PFSK-1 (cell line): ENCODE measurements at regions not wholly inside any gene's neighbourhood (a gene's known extent, or its start where the extent isn't known, plus 50 kb on each side); places are given as distances from the start of the nearest gene placed in this dataset.

Experiments
- FOXP2 ChIP-seq: optimal IDR thresholded peaks from 2 replicates; pipeline ENCODE3; 2011; ENCODE audit warnings: borderline replicate concordance, control low read depth, inconsistent platforms; ENCODE audit not compliant: insufficient read depth; ENCODE audit errors: extremely low read length, extremely low read depth
- POLR2AphosphoS5 ChIP-seq: IDR thresholded peaks from 2 replicates; pipeline ENCODE4 v1.6.1; 2012; ENCODE audit warnings: low read depth, mild to moderate bottlenecking, control low read depth, low read length, moderate library complexity
- REST ChIP-seq, 2 experiments: IDR thresholded peaks; 2 replicates each; pipeline versions ENCODE4 v1.6.1 to v1.8.0; 2011 to 2012; ENCODE audit warnings: low read depth in 2 of 2, low read length in 2 of 2, control low read depth in 1 of 2, inconsistent platforms in 1 of 2, mild to moderate bottlenecking in 1 of 2, moderate library complexity in 1 of 2; ENCODE audit not compliant: insufficient read depth in 1 of 2
- SIN3A ChIP-seq: IDR thresholded peaks from 2 replicates; pipeline ENCODE4 v1.6.1; 2012; ENCODE audit warnings: mild to moderate bottlenecking, low read length, moderate library complexity, borderline replicate concordance; ENCODE audit not compliant: insufficient read depth
- TAF1 ChIP-seq: IDR thresholded peaks from 2 replicates; pipeline ENCODE4 v1.6.1; 2012; ENCODE audit warnings: low read length, control low read depth, borderline replicate concordance; ENCODE audit not compliant: insufficient read depth

- TF ChIP-seq SIN3A (no peak), FOXP2 (no peak), REST (IDR thresholded peaks at IDR 0.05; ENCODE audit: insufficient read depth in 1 of 2, low read depth in 2 of 2, low read length in 2 of 2) (no peak), POLR2AphosphoS5 (no peak), TAF1 (no peak)
These were observed 61.1 kb downstream of the SCN11A start for GRCh38 chr3:38990621-38991020.

DNA sequence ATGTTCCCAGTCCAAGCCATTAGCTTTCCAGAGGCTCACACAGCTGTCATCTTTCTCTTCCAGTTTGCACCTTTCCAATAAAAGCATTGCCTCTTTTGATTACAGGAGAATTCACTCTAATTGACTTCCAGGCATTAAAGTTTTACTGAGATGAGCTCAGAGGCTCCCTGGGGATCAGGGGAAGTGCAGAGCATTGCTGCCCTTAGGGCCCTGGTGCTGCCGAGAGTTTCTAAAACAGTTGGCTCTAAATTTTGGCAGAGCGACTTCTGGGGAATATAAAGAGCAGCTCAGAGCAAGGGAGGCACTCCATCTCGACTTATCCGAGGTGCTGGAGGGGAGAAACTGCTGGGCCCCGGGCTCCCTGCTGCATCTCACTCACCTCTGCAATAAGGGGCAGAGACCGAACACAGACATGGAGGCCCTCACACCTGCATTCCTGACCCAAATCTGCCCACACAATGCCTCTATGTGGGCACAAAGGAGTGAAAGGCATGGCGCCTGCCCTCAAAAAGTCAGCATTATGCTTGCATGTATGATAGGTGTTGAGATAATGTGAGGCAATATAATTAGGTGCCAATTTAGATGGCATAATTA lies 61.7 kb downstream of the SCN11A start:
- TF ChIP-seq POLR2AphosphoS5, result no peak
- no peak for TF ChIP-seq TAF1
- TF ChIP-seq REST (IDR thresholded peaks at IDR 0.05; ENCODE audit: insufficient read depth in 1 of 2, low read depth in 2 of 2, low read length in 2 of 2), result no peak
- TF ChIP-seq SIN3A, result no peak
- TF ChIP-seq FOXP2, result no peak

GRCh38 chr3:38988955-38989354 lies 62.8 kb downstream of the SCN11A start:
- TF ChIP-seq SIN3A (no peak), TAF1 (no peak), POLR2AphosphoS5 (no peak), FOXP2 (no peak), REST (IDR thresholded peaks at IDR 0.05; ENCODE audit: insufficient read depth in 1 of 2, low read depth in 2 of 2, low read length in 2 of 2) (no peak)

DNA sequence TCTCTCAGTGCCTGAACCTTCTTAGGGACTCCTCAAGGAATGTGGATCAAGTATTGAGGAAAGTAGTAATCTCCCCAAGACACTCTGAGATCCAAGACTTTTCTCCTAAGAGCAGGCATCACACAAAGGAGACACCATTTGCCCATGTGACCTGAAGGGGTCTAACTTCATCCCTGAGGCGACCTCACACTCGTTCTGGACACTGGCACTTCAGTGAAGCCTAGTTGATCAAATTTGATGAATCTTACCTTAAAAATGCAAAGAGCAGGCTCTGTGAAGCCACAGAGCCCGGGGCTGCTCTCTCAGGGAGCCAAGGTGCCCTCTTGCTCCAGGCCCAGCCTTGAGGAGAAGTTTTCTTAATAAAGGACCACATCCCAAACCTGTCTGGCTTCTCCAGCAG lies 64.3 kb downstream of the SCN11A start:
- no peak for TF ChIP-seq POLR2AphosphoS5
- TF ChIP-seq FOXP2, result no peak
- no peak for TF ChIP-seq TAF1
- TF ChIP-seq SIN3A, result no peak
- no peak for TF ChIP-seq REST (IDR thresholded peaks at IDR 0.05; ENCODE audit: insufficient read depth in 1 of 2, low read depth in 2 of 2, low read length in 2 of 2)
